Smooth muscle cell (in vitro differentiated cells): ENCODE measurements at regions not wholly inside any gene's neighbourhood (a gene's known extent, or its start where the extent isn't known, plus 50 kb on each side); places are given as distances from the start of the nearest gene placed in this dataset.

ENCODE experiments used
- DNase-seq: peaks from one replicate; lab custom pipeline; 2025; ENCODE audit not compliant: unreplicated experiment; lab: John Stamatoyannopoulos, UW
- H2AFZ ChIP-seq: fragments of 200-600 bp; sonication (generic); 2 replicates; pipeline ENCODE4 v1.6.0; 2016; ENCODE audit warnings: antibody characterized with exemption, low read depth, mild to moderate bottlenecking
- H3F3A ChIP-seq: fragments of 200-600 bp; sonication (generic); 2 replicates; pipeline ENCODE4 v1.6.0; 2017; ENCODE audit warnings: antibody characterized with exemption, low read depth
- H3K27ac ChIP-seq: fragments of 200-600 bp; sonication (generic); 2 replicates; pipeline ENCODE4 v1.5.1; 2016; ENCODE audit warnings: low read depth, mild to moderate bottlenecking
- H3K27me3 ChIP-seq: fragments of 200-600 bp; sonication (generic); 2 replicates; pipeline ENCODE4 v1.6.1; 2016; ENCODE audit warnings: low read depth, mild to moderate bottlenecking
- H3K36me3 ChIP-seq: fragments of 200-600 bp; sonication (generic); 2 replicates; pipeline ENCODE4 v1.5.1; 2016; ENCODE audit warnings: low read depth
- H3K4me1 ChIP-seq: fragments of 200-600 bp; sonication (generic); 2 replicates; pipeline ENCODE4 v1.5.1; 2016; ENCODE audit warnings: low read depth
- H3K4me2 ChIP-seq: fragments of 200-600 bp; sonication (generic); 2 replicates; pipeline ENCODE4 v1.6.0; 2016; ENCODE audit warnings: mild to moderate bottlenecking
- H3K4me3 ChIP-seq: fragments of 200-600 bp; sonication (generic); 2 replicates; pipeline ENCODE4 v1.5.1; 2016; ENCODE audit warnings: mild to moderate bottlenecking
- H3K79me2 ChIP-seq: fragments of 200-600 bp; sonication (generic); 2 replicates; pipeline ENCODE4 v1.6.0; 2016; ENCODE audit warnings: low read depth, mild to moderate bottlenecking
- H3K9ac ChIP-seq: fragments of 200-600 bp; sonication (generic); 2 replicates; pipeline ENCODE4 v1.6.0; 2016; ENCODE audit warnings: low read depth
- H3K9me3 ChIP-seq: fragments of 200-600 bp; sonication (generic); replicated peaks from 2 replicates; pipeline ENCODE4 v1.5.1; 2016; ENCODE audit warnings: low read depth
- H4K20me1 ChIP-seq: fragments of 200-600 bp; sonication (generic); 2 replicates; pipeline ENCODE4 v1.6.0; 2016; ENCODE audit warnings: low read depth
- WGBS: methylation state at CpG from one replicate; pipeline ENCODE4 v1.1.7; 2016; ENCODE audit warnings: low lambda C conversion rate; 5-methylcytosine and 5-hydroxymethylcytosine counted together
- TF ChIP-seq, protein P1 (sequence below): fragments of 200-600 bp; sonication (generic); IDR thresholded peaks from 2 replicates; pipeline ENCODE4 v1.5.1; 2017; ENCODE audit warnings: borderline replicate concordance, mild to moderate bottlenecking, antibody characterized with exemption; ENCODE audit not compliant: insufficient read depth, poor library complexity, severe bottlenecking

DNA sequence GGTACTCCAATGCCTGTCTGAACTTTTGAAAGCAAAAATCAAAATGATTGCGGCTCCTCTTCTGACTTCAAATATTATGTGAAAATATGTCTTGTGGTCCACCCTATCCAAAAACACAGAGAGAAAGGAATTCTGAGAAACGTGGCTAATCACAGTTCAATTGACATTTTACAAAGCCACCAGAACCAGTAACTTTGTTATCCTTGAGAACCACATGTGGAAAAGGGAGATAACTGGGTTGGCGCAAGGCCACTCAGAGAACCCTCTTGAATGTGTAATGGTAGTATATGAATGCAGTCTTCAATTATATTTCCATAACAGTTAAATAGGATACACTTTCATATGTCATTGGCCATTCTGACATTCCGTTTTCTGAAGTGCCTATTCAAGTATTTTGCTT is 1030.0 kb upstream of the TMPRSS15 start:
- no peaks in the 10 kb centered on the region for H4K20me1 ChIP-seq
- no peaks in the 10 kb centered on the region for H3K9me3 ChIP-seq
- no peaks in the 10 kb centered on the region for H3K79me2 ChIP-seq
- H3K27ac ChIP-seq: no peak overlapping the region
- H3K4me3 ChIP-seq: no peak overlapping the region
- H2AFZ ChIP-seq: no peak overlapping the region
- no peak overlapping the region for H3K4me2 ChIP-seq
- 84% methylated on average over 4 of the region's 4 CpGs for WGBS
- H3F3A ChIP-seq: no peaks in the 10 kb centered on the region
- no peaks in the 10 kb centered on the region for H3K27me3 ChIP-seq
- no peak for DNase-seq
- H3K4me1 ChIP-seq: no peaks in the 10 kb centered on the region
- no peaks in the 10 kb centered on the region for H3K36me3 ChIP-seq
- H3K9ac ChIP-seq: no peak overlapping the region
- TF ChIP-seq, protein P1, sequence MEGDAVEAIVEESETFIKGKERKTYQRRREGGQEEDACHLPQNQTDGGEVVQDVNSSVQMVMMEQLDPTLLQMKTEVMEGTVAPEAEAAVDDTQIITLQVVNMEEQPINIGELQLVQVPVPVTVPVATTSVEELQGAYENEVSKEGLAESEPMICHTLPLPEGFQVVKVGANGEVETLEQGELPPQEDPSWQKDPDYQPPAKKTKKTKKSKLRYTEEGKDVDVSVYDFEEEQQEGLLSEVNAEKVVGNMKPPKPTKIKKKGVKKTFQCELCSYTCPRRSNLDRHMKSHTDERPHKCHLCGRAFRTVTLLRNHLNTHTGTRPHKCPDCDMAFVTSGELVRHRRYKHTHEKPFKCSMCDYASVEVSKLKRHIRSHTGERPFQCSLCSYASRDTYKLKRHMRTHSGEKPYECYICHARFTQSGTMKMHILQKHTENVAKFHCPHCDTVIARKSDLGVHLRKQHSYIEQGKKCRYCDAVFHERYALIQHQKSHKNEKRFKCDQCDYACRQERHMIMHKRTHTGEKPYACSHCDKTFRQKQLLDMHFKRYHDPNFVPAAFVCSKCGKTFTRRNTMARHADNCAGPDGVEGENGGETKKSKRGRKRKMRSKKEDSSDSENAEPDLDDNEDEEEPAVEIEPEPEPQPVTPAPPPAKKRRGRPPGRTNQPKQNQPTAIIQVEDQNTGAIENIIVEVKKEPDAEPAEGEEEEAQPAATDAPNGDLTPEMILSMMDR: no peak

DNA sequence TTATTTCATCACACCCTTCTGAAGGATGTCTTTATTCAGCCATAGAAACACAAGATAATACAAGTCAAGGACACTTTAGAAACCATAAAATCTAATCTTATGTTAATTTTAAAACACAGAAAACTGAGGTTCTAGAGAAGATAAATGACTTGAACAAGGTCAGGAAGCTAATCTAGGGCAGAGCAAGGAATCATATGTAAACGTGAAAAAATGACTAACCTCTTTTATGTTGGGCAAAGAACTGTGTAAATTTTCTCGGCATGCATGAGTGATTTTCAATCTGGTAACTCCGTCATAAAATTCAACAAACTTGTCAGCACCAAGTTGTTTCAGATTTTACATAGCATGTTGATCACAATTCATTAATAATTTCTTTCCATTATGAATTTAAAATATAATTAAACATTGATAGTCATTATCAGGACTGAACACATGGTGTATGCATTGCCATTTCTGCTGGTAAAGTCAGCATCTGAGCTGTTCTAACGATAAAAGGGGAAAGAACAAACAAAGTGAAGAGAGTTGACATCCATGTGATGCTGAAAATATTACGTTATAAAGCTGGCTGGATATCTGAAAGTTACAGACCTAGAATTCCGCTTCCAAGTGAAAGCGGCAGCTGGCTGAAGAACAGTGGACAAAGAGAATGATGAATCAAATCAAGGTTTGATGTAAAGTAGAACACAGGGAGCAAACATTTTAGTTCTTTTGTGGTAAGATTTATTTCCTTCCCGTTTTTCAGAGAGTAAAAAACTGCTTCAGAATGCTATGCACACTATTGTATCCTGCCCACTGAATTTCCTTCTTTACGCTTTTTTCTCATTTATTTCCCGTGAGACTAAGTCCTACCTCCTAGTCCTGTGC is 1037.4 kb upstream of the TMPRSS15 start:
- Histone ChIP-seq H3K9ac (no peak overlapping the region), H2AFZ (no peak overlapping the region), H3K27ac (no peak overlapping the region), H3K36me3 (no peaks in the 10 kb centered on the region), H4K20me1 (no peaks in the 10 kb centered on the region), H3K4me2 (no peak overlapping the region), H3K27me3 (no peaks in the 10 kb centered on the region), H3K9me3 (no peaks in the 10 kb centered on the region), H3K79me2 (no peaks in the 10 kb centered on the region), H3F3A (no peaks in the 10 kb centered on the region), H3K4me1 (no peaks in the 10 kb centered on the region), H3K4me3 (no peak overlapping the region)
- no peak for DNase-seq
- TF ChIP-seq, protein P1: no peak
- 85% methylated on average over 10 of the region's 10 CpGs for WGBS

DNA sequence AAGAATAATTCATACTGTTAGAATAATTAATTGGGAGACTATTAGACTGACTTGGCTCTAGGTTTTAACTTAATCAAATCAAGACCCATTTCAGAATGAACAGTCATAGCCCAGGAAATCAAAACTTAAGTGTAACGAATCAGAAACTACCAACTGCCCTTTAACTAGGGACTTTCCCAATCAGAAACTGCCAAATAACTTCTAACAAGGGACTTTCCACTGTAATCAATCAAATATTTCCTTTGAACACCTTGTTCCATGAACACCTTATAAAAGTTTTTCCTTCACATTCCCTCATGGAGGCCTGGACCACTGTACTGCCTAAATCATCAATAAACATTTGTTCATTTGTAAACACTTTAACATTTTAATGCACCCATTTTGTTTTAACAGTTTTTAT is 1054.7 kb upstream of the TMPRSS15 start:
- 92% methylated on average over 1 of the region's 1 CpG for WGBS

More for the DNA sequence above, 1054.7 kb upstream of the TMPRSS15 start:
- Histone ChIP-seq H3K9me3 (no peaks in the 10 kb centered on the region), H3K4me3 (no peak overlapping the region), H3K79me2 (no peaks in the 10 kb centered on the region), H3K9ac (no peak overlapping the region), H3K27ac (no peak overlapping the region), H3K4me2 (no peak overlapping the region), H3K27me3 (no peaks in the 10 kb centered on the region), H3F3A (no peaks in the 10 kb centered on the region), H2AFZ (no peak overlapping the region), H3K36me3 (no peaks in the 10 kb centered on the region), H4K20me1 (no peaks in the 10 kb centered on the region), H3K4me1 (no peaks in the 10 kb centered on the region)
- TF ChIP-seq, protein P1: no peak
- DNase-seq: no peak
